ENCODE measurements at regions not wholly inside any gene's neighbourhood (a gene's known extent, or its start where the extent isn't known, plus 50 kb on each side); places are given as distances from the start of the nearest gene placed in this dataset.
"Not testable (repeated sequence)": the region's sequence is repeated elsewhere in the genome, so short reads cannot be mapped to it uniquely, and the experiment has no call there.

- DNase-seq, result no peak
These were observed 84.8 kb upstream of the WDR44 start for GRCh38 chrX:118261151-118261550.

DNA sequence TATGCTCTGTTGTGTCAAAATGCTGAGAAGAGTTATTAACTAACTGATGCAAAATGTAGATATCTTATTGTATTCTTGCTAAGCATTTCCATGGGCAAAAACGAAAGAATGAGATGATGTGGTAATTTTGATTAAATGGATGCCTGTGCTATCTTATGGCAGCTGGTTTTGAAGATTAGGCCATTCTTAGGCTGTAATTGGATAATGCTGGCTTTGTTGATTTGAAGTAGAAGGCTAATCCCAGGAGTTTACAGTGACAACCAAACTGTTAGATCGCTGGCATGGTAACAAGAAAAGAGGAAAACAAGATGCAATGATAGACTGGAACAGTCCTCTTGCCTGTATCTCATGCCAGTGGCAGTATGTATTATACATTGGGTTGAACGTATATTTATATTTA, 74.1 kb upstream of the WDR44 start:
- DNase-seq, result no peak

GRCh38 chrX:118272242-118272641, 73.7 kb upstream of the WDR44 start:
- no peak for DNase-seq

- no peak for DNase-seq
These were observed 59.7 kb upstream of the WDR44 start for GRCh38 chrX:118286066-118286762.

DNA sequence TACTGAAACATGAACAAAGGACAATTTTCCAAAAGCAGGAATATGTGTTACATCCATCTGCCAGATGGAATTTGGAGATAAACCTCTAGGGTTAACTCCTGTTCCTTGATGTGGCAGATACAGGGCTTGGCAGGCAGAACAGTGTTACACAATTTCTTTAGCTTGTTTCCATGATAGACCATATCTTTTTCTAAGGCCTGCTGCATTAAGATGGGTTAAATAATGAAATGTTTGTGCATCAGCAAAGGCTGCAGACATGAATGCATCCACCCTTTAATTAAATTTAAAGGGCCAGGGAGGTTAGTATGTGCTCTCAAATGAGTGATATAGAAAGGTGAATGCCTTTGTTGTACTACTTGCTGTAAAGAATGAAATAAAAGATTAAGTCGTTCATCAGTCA, 50.1 kb upstream of the WDR44 start:
- DNase-seq, result not testable (repeated sequence)
